Progenitor cell of endocrine pancreas (in vitro differentiated cells): ENCODE measurements at regions not wholly inside any gene's neighbourhood (a gene's known extent, or its start where the extent isn't known, plus 50 kb on each side); places are given as distances from the start of the nearest gene placed in this dataset.
"Not testable (repeated sequence)": the region's sequence is repeated elsewhere in the genome, so short reads cannot be mapped to it uniquely, and the experiment has no call there.

Experiments used
- DNase-seq: peaks from one replicate; pipeline ENCODE4 v3.0.0; 2021; ENCODE audit warnings: low spot score; ENCODE audit not compliant: unreplicated experiment
- H3K27ac Mint-ChIP-seq: 2 replicates; pipeline ENCODE4 v1.8.0; 2021; ENCODE audit warnings: mild to moderate bottlenecking, moderate library complexity, mixed read lengths
- H3K27me3 Mint-ChIP-seq: 2 replicates; pipeline ENCODE4 v1.8.0; 2021; ENCODE audit warnings: mixed read lengths
- H3K36me3 Mint-ChIP-seq: 2 replicates; pipeline ENCODE4 v1.8.0; 2022; ENCODE audit warnings: mixed read lengths; ENCODE audit not compliant: insufficient read depth
- H3K4me1 Mint-ChIP-seq: 2 replicates; pipeline ENCODE4 v1.8.0; 2021; ENCODE audit warnings: low read depth, mixed read lengths
- H3K4me3 Mint-ChIP-seq: 2 replicates; pipeline ENCODE4 v1.8.0; 2021; ENCODE audit warnings: low read depth, mild to moderate bottlenecking, moderate library complexity, mixed read lengths
- H3K9me3 Mint-ChIP-seq: 2 replicates; pipeline ENCODE4 v1.8.0; 2021; ENCODE audit warnings: low read depth, mixed read lengths
- TF ChIP-seq, protein P1 (sequence below): fragments of 200-600 bp; sonication (generic); IDR thresholded peaks from one replicate; pipeline ENCODE4 v1.5.0; 2021; ENCODE audit warnings: antibody characterized with exemption, mild to moderate bottlenecking; ENCODE audit not compliant: unreplicated experiment

DNA sequence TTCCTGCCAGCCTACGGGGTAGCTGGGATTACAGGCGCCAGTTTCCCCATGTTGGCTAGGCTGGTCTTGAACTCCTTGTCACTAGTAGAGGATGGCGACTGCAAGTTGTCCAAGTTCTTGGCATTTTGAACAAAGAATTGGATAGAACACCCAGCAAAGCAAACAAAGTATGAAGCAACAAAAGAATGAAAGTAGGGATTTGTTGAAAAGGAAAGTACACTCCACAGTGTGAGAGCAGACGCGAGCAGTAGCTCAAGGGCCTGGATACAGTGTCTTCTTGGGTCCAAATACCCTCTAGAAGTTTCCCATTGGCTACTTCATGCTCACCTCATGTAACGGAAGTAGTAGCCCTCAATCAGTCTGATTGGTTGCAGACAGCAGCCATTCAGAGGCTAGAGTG is 152.2 kb downstream of the CCER1 start:
- no peak for DNase-seq
- H3K36me3 Mint-ChIP-seq = peaks cover 3% of the 10 kb centered on the region
- TF ChIP-seq, protein P1, sequence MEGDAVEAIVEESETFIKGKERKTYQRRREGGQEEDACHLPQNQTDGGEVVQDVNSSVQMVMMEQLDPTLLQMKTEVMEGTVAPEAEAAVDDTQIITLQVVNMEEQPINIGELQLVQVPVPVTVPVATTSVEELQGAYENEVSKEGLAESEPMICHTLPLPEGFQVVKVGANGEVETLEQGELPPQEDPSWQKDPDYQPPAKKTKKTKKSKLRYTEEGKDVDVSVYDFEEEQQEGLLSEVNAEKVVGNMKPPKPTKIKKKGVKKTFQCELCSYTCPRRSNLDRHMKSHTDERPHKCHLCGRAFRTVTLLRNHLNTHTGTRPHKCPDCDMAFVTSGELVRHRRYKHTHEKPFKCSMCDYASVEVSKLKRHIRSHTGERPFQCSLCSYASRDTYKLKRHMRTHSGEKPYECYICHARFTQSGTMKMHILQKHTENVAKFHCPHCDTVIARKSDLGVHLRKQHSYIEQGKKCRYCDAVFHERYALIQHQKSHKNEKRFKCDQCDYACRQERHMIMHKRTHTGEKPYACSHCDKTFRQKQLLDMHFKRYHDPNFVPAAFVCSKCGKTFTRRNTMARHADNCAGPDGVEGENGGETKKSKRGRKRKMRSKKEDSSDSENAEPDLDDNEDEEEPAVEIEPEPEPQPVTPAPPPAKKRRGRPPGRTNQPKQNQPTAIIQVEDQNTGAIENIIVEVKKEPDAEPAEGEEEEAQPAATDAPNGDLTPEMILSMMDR = no peak
- H3K27me3 Mint-ChIP-seq = no peaks in the 10 kb centered on the region
- no peak overlapping the region for H3K27ac Mint-ChIP-seq
- peaks cover 4% of the 10 kb centered on the region for H3K4me1 Mint-ChIP-seq
- peaks cover 15% of the 10 kb centered on the region for H3K9me3 Mint-ChIP-seq
- H3K4me3 Mint-ChIP-seq = no peak overlapping the region

DNA sequence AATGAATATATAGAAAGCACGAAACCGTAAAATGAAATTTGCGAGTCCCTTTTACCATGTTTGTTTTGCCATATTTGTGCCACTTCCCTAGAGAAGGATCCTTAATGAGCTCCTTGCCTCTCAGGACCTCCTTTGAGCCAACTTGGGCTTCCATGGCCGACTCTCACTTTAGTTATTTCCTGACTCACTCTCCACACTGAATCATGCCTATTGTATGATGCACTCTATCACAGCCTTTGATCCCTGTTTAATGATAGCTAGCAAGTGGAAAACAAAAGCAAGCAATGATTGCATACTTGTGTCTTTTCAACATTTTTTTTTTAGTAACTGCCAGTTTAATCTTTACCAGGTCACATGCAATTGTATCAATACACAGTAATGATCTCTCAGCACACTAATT is 153.2 kb downstream of the CCER1 start:
- H3K4me1 Mint-ChIP-seq = peaks cover 4% of the 10 kb centered on the region
- no peak overlapping the region for H3K4me3 Mint-ChIP-seq
- TF ChIP-seq, protein P1 = no peak
- H3K9me3 Mint-ChIP-seq = peaks cover 15% of the 10 kb centered on the region
- no peaks in the 10 kb centered on the region for H3K27me3 Mint-ChIP-seq
- no peak overlapping the region for H3K27ac Mint-ChIP-seq
- DNase-seq = no peak
- H3K36me3 Mint-ChIP-seq = peaks cover 3% of the 10 kb centered on the region

DNA sequence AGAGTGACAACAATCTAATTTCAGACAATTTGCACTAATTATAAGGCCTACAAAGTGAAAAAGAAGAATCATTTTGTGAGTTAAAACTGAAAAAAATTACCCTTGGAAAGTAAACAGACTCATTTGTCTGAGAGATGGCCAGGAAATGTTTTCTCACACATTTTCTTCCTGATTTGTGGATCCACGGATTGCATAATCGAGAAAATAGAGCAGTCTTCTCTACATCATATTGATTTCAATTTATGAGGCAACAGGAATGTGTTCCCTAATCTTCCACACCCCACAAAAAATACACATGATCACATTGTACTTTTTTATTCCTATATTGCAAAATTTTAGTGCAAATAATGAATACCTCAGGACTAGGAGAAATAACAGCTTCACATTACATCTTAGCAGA is 160.8 kb downstream of the CCER1 start:
- no peak overlapping the region for H3K27ac Mint-ChIP-seq
- TF ChIP-seq, protein P1 = no peak
- no peaks in the 10 kb centered on the region for H3K4me1 Mint-ChIP-seq
- H3K4me3 Mint-ChIP-seq = no peak overlapping the region
- H3K9me3 Mint-ChIP-seq = peaks cover 5% of the 10 kb centered on the region
- no peak for DNase-seq
- H3K27me3 Mint-ChIP-seq = no peaks in the 10 kb centered on the region
- H3K36me3 Mint-ChIP-seq = no peaks in the 10 kb centered on the region

DNA sequence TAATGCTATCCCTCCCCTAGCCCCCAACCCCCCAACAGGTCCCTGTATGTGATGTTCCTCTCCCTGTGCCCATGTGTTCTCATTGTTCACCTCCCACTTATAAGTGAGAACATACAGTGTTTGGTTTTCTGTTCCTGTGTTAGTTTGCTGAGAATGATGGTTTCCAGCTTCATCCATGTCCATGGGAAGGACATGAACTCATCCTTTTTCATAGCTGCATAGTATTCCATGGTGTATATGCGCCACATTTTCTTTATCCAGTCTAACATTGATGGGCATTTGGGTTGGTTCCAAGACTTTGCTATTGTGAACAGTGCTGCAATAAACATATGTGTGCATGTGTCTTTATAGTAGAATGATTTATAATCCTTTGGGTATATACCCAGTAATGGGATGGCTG is 162.3 kb downstream of the CCER1 start:
- not testable (repeated sequence) for H3K27me3 Mint-ChIP-seq, H3K9me3 Mint-ChIP-seq, H3K4me1 Mint-ChIP-seq, DNase-seq, H3K27ac Mint-ChIP-seq, H3K4me3 Mint-ChIP-seq, H3K36me3 Mint-ChIP-seq

DNA sequence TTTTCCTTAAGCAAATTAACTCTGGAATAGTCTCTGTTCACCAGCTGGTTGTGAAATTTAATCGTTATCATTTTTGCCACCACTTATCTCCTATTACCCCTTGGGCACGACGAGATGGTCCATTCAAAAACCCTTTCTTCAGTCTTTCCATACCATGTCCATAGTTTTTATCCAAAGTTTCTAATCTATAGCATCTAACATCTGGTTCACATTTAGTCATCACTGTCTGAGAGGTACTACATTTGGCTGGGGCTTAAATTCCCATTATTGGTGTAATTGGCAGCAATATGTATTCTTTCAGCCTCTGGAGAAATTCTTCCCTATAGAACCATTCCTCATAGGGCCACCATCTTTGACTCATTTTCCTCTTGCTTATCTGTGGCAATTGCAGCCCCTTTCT is 163.5 kb downstream of the CCER1 start:
- DNase-seq = no peak

DNA sequence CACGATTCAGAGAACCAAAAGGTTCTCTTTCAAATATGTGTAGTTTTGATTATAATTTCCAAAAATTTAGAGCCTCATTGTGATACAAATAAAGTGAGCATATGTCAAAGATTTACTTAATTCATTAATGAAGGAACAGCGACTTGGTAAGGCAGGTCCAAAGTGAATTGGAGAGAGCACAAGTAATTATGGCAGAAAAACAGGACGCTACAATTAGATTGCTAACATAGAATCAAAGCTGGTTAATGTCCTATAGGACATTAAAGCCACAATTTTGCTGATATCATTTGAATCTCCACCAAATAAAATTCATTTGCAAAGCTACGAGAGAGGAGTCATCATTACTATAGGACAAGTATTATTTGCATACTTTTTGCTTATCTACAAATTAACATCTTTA is 164.2 kb downstream of the CCER1 start:
- no peaks in the 10 kb centered on the region for H3K27me3 Mint-ChIP-seq
- H3K4me1 Mint-ChIP-seq = no peaks in the 10 kb centered on the region
- TF ChIP-seq, protein P1 = no peak
- no peak overlapping the region for H3K27ac Mint-ChIP-seq
- H3K9me3 Mint-ChIP-seq = peaks cover 8% of the 10 kb centered on the region
- no peaks in the 10 kb centered on the region for H3K36me3 Mint-ChIP-seq
- no peak for DNase-seq
- no peak overlapping the region for H3K4me3 Mint-ChIP-seq

More for the DNA sequence above, 163.5 kb downstream of the CCER1 start:
- TF ChIP-seq, protein P1 = no peak
- Mint-ChIP-seq H3K27ac (no peak overlapping the region), H3K9me3 (peaks cover 8% of the 10 kb centered on the region), H3K4me3 (no peak overlapping the region), H3K27me3 (no peaks in the 10 kb centered on the region), H3K36me3 (no peaks in the 10 kb centered on the region), H3K4me1 (no peaks in the 10 kb centered on the region)
